ENCODE measurements at regions not wholly inside any gene's neighbourhood (a gene's known extent, or its start where the extent isn't known, plus 50 kb on each side); places are given as distances from the start of the nearest gene placed in this dataset.

DNA sequence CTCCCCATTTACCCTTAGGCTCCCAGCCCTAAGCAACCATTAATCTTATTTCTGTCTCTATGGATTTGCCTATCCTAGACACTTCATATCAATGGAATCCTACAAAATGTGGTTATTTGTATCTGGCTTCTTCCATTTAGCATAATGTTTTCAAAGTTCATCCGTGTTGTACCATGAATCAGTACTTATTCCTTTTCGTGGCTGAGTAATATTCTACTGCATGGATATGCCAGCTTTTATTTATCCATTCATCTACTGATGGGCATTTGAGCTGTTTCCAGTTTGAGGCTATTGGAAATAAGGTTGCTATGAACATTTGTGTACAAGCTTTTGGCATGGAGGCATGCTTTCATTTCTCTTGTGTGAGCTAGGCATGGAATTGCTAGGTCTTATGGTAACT, 121.1 kb downstream of the WDR11 start:
- peaks cover 19% of the 10 kb centered on the region for H3K9me3 ChIP-seq (ENCODE audit: low read length)
- TF ChIP-seq, protein P1, sequence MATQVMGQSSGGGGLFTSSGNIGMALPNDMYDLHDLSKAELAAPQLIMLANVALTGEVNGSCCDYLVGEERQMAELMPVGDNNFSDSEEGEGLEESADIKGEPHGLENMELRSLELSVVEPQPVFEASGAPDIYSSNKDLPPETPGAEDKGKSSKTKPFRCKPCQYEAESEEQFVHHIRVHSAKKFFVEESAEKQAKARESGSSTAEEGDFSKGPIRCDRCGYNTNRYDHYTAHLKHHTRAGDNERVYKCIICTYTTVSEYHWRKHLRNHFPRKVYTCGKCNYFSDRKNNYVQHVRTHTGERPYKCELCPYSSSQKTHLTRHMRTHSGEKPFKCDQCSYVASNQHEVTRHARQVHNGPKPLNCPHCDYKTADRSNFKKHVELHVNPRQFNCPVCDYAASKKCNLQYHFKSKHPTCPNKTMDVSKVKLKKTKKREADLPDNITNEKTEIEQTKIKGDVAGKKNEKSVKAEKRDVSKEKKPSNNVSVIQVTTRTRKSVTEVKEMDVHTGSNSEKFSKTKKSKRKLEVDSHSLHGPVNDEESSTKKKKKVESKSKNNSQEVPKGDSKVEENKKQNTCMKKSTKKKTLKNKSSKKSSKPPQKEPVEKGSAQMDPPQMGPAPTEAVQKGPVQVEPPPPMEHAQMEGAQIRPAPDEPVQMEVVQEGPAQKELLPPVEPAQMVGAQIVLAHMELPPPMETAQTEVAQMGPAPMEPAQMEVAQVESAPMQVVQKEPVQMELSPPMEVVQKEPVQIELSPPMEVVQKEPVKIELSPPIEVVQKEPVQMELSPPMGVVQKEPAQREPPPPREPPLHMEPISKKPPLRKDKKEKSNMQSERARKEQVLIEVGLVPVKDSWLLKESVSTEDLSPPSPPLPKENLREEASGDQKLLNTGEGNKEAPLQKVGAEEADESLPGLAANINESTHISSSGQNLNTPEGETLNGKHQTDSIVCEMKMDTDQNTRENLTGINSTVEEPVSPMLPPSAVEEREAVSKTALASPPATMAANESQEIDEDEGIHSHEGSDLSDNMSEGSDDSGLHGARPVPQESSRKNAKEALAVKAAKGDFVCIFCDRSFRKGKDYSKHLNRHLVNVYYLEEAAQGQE (IDR thresholded peaks at IDR 0.05; ENCODE audit: borderline replicate concordance): no peak
- no peak for TF ChIP-seq RAD21 (conservative IDR thresholded peaks at IDR 0.05)
- no peak for TF ChIP-seq EP300 (conservative IDR thresholded peaks at IDR 0.05; ENCODE audit: poor library complexity, severe bottlenecking)
- no peak for TF ChIP-seq EZH2 (IDR thresholded peaks at IDR 0.05; ENCODE audit: borderline replicate concordance, insufficient read depth, low read length, poor library complexity, severe bottlenecking)
- TF ChIP-seq TAF1 (IDR thresholded peaks at IDR 0.05; ENCODE audit: low read depth): no peak
- TF ChIP-seq MXI1 (conservative IDR thresholded peaks at IDR 0.05; ENCODE audit: poor library complexity, severe bottlenecking): no peak
- no peak for TF ChIP-seq SMC3 (conservative IDR thresholded peaks at IDR 0.05; ENCODE audit: poor library complexity)
- TF ChIP-seq, protein P2, sequence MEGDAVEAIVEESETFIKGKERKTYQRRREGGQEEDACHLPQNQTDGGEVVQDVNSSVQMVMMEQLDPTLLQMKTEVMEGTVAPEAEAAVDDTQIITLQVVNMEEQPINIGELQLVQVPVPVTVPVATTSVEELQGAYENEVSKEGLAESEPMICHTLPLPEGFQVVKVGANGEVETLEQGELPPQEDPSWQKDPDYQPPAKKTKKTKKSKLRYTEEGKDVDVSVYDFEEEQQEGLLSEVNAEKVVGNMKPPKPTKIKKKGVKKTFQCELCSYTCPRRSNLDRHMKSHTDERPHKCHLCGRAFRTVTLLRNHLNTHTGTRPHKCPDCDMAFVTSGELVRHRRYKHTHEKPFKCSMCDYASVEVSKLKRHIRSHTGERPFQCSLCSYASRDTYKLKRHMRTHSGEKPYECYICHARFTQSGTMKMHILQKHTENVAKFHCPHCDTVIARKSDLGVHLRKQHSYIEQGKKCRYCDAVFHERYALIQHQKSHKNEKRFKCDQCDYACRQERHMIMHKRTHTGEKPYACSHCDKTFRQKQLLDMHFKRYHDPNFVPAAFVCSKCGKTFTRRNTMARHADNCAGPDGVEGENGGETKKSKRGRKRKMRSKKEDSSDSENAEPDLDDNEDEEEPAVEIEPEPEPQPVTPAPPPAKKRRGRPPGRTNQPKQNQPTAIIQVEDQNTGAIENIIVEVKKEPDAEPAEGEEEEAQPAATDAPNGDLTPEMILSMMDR (IDR thresholded peaks at IDR 0.05; ENCODE audit: poor library complexity, severe bottlenecking): no peak
- no peak for TF ChIP-seq POLR2AphosphoS5 (IDR thresholded peaks at IDR 0.05)
- no peak overlapping the region for H3K4me2 ChIP-seq (ENCODE audit: low read length)
- no peak overlapping the region for H3K4me3 ChIP-seq (ENCODE audit: low read length)
- H3K27ac ChIP-seq (ENCODE audit: low read length): no peak overlapping the region
- H3K9me2 ChIP-seq (ENCODE audit: insufficient read depth, low read length): no peaks in the 10 kb centered on the region
- H4K20me1 ChIP-seq (ENCODE audit: insufficient read depth): no peaks in the 10 kb centered on the region
- no peaks in the 10 kb centered on the region for H3F3A ChIP-seq (ENCODE audit: insufficient read depth, low read length, poor library complexity, severe bottlenecking)
- H3K79me2 ChIP-seq (replicated peaks; ENCODE audit: insufficient read depth, low read length): no peaks in the 10 kb centered on the region
- H3K36me3 ChIP-seq (ENCODE audit: insufficient read depth, low read length): no peaks in the 10 kb centered on the region
- H3K9ac ChIP-seq (ENCODE audit: low read length): no peak overlapping the region
- H2AFZ ChIP-seq (ENCODE audit: low read depth, low read length): no peak overlapping the region
- no peaks in the 10 kb centered on the region for H3K27me3 ChIP-seq (ENCODE audit: insufficient read depth, low read depth, low read length)

DNA sequence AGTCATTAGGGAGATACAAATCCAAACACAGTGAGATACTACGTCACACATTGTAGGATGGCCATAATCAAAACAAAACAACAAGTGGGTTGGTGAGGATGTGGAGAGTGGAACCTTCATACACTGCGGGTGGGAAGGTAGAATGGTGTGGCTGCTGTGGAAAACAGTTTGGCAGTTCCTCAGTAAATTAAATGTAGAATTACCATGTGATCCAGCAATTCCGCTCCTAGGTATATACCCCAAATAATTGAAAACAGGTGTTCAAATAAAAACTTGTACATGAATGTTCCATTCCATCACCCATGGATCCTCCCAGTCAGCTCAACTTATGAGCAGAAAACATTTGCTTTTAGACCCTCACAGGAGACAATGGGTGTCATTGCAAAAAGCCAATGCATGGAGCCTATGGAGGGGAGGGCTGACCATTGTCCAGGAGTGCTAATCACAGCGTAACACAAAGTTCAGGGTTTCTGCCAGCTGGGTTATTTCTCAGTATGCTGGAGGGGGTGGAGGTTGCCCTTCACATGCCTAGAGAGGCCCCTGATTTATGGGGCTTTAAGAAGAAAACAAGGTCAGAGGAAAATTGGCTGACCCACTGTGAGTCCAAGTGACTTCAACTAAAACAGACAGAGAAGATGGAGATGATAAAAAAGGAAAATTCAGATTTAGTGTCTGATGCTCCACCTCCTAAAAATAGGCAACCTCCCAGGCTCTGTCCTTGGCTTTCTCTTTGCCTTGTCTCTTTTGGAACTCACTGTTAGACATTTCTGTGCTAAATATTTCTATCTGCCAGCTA, 124.1 kb downstream of the WDR11 start:
- H3K9me3 ChIP-seq (ENCODE audit: low read length): peaks cover 19% of the 10 kb centered on the region
- H3K27me3 ChIP-seq (ENCODE audit: insufficient read depth, low read depth, low read length): peaks cover 28% of the 10 kb centered on the region
- no peak overlapping the region for H3K4me2 ChIP-seq (ENCODE audit: low read length)
- no peaks in the 10 kb centered on the region for H3F3A ChIP-seq (ENCODE audit: insufficient read depth, low read length, poor library complexity, severe bottlenecking)
- no peak overlapping the region for H3K4me3 ChIP-seq (ENCODE audit: low read length)
- H3K27ac ChIP-seq (ENCODE audit: low read length): no peak overlapping the region
- no peaks in the 10 kb centered on the region for H3K9me2 ChIP-seq (ENCODE audit: insufficient read depth, low read length)
- no peak overlapping the region for H2AFZ ChIP-seq (ENCODE audit: low read depth, low read length)
- H4K20me1 ChIP-seq (ENCODE audit: insufficient read depth): no peaks in the 10 kb centered on the region
- no peaks in the 10 kb centered on the region for H3K36me3 ChIP-seq (ENCODE audit: insufficient read depth, low read length)
- TF ChIP-seq, protein P2 (IDR thresholded peaks at IDR 0.05; ENCODE audit: poor library complexity, severe bottlenecking): no peak
- no peaks in the 10 kb centered on the region for H3K79me2 ChIP-seq (replicated peaks; ENCODE audit: insufficient read depth, low read length)
- H3K9ac ChIP-seq (ENCODE audit: low read length): no peak overlapping the region
